ENCODE measurements at regions not wholly inside any gene's neighbourhood (a gene's known extent, or its start where the extent isn't known, plus 50 kb on each side); places are given as distances from the start of the nearest gene placed in this dataset.

DNA sequence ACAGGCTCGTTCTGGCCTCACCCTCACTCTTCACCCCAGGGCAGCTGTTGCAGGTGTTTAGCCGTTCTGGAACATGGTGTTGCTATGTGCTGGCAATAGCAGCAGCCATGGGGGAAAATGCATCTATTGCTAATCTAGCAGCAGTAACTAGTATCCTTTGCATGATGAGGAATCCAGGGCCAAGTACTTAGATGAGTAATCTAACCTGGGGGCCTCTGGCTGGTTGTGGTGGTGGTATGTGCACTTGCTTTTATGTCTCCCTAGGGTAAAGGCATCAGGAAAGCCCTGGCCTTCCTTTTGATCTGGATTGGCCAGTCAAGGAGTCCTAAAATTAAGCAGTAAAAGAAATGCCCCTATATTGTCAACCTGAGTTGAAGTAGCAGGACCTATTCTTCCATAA lies 594.5 kb upstream of the MAP3K7 start:
- TF ChIP-seq GATA3 (IDR thresholded peaks at IDR 0.05; ENCODE audit: low read depth, low read length): no peak
- no peak for TF ChIP-seq GATA2 (IDR thresholded peaks at IDR 0.05; ENCODE audit: low read depth, low read length)
